HCT116 (cell line): ENCODE measurements at regions not wholly inside any gene's neighbourhood (a gene's known extent, or its start where the extent isn't known, plus 50 kb on each side); places are given as distances from the start of the nearest gene placed in this dataset.

Experiments used
- ATAC-seq: fragments of 200-7000 bp; cut with Tn5 transposase; 2 replicates; pipeline ENCODE4 v1.9.1; 2020; ENCODE audit warnings: mild to moderate bottlenecking, moderate library complexity
- BruUV-seq: library from RNA; stranded (reverse); fragments of 400-500 nt; replicated peaks from 2 replicates; lab custom pipeline; 2021; lab: Mats Ljungman, UMichigan
- CTCF ChIA-PET: fragments of 300-600 bp; sonication (Branson Sonifier 250); formaldehyde crosslinking; loops from one replicate; lab custom pipeline; 2021; ENCODE audit warnings: antibody characterized with exemption; lab: Charles Lee
- POLR2A ChIA-PET: fragments of 300-600, 350-600 bp; sonication (Branson Sonifier 250); formaldehyde crosslinking; loops from one replicate; lab custom pipeline; 2021; ENCODE audit warnings: antibody characterized with exemption; lab: Charles Lee
- RAD21 ChIA-PET, 2 experiments: fragments of 300-600 bp; sonication (Branson Sonifier 250); formaldehyde crosslinking; loops; one replicate each; lab custom pipeline; 2023; ENCODE audit warnings: low total read pairs in 2 of 2; ENCODE audit not compliant: uncharacterized antibody in 2 of 2, unreplicated experiment in 2 of 2, low non-redundant PET in 1 of 2; lab: Charles Lee
- DNase-seq: peaks from one replicate; pipeline ENCODE4 v3.0.0-alpha.2; 2010; ENCODE audit warnings: low read depth, low spot score
- H2AFZ ChIP-seq: fragments of 200-600 bp; shearing (Covaris generic), sonication (generic); 2 replicates; pipeline ENCODE4 v1.6.1; 2017; ENCODE audit warnings: low read depth, mixed run types, mixed read lengths, antibody characterized with exemption, low read length; ENCODE audit not compliant: poor library complexity, severe bottlenecking
- H3K27ac ChIP-seq: 2 replicates; pipeline ENCODE4 v1.5.1; 2012; ENCODE audit warnings: low read depth, low read length
- H3K27me3 ChIP-seq: fragments of 200-600 bp; sonication (generic); 2 replicates; pipeline ENCODE4 v1.6.1; 2016; ENCODE audit warnings: mixed run types, low read length, mixed read lengths; ENCODE audit not compliant: insufficient read depth
- H3K36me3 ChIP-seq, 2 experiments: fragments of 200-500 bp in 1 of 2; fragments of 200-600 bp in 1 of 2; sonication (Bioruptor generic) in 1 of 2; sonication (generic) in 1 of 2; 2 replicates each; pipeline versions ENCODE4 v1.5.1 to v1.6.1; 2014 to 2016; ENCODE audit warnings: low read length in 2 of 2, inconsistent platforms in 1 of 2, mixed read lengths in 1 of 2, mixed run types in 1 of 2; ENCODE audit not compliant: insufficient read depth in 2 of 2, control insufficient read depth in 1 of 2
- H3K4me1 ChIP-seq, 2 experiments: fragments of 200-600 bp in 1 of 2; sonication (generic) in 1 of 2; 2 replicates each; pipeline versions ENCODE4 v1.5.1 to v1.6.1; 2012 to 2017; ENCODE audit warnings: low read length in 2 of 2, inconsistent platforms in 1 of 2, mild to moderate bottlenecking in 1 of 2, mixed read lengths in 1 of 2, mixed run types in 1 of 2, moderate library complexity in 1 of 2; ENCODE audit not compliant: insufficient read depth in 2 of 2, control insufficient read depth in 1 of 2
- H3K4me2 ChIP-seq: fragments of 200-600 bp; sonication (generic); 2 replicates; pipeline ENCODE4 v1.6.1; 2017; ENCODE audit warnings: mixed run types, low read length, mixed read lengths
- H3K4me3 ChIP-seq, 2 experiments: fragments of 200-600 bp in 1 of 2; sonication (generic) in 1 of 2; replicated peaks in 1 of 2; 2 replicates each; pipeline ENCODE4 v1.5.1; 2011 to 2016; ENCODE audit warnings: low read length in 2 of 2, control low read depth in 1 of 2, low read depth in 1 of 2, mild to moderate bottlenecking in 1 of 2, mixed read lengths in 1 of 2, mixed run types in 1 of 2
- H3K79me2 ChIP-seq: fragments of 200-600 bp; sonication (generic); 2 replicates; pipeline ENCODE4 v1.6.1; 2017; ENCODE audit warnings: mild to moderate bottlenecking, mixed run types, low read length, moderate library complexity, mixed read lengths; ENCODE audit not compliant: insufficient read depth
- H3K9ac ChIP-seq: fragments of 200-600 bp; sonication (generic); 2 replicates; pipeline ENCODE4 v1.6.1; 2016; ENCODE audit warnings: low read length, mixed read lengths
- H3K9me2 ChIP-seq: fragments of 200-600 bp; sonication (generic), shearing (Covaris generic); 2 replicates; pipeline ENCODE4 v1.6.1; 2017; ENCODE audit warnings: mixed run types, mild to moderate bottlenecking, moderate library complexity; ENCODE audit not compliant: insufficient read depth
- H3K9me3 ChIP-seq, 2 experiments: fragments of 200-500 bp in 1 of 2; fragments of 200-600 bp in 1 of 2; sonication (Bioruptor generic) in 1 of 2; sonication (generic) in 1 of 2; 2 replicates each; pipeline ENCODE4 v1.6.1; 2014 to 2017; ENCODE audit warnings: low read length in 2 of 2, mixed read lengths in 2 of 2, inconsistent platforms in 1 of 2, low read depth in 1 of 2, mild to moderate bottlenecking in 1 of 2, mixed run types in 1 of 2, moderate library complexity in 1 of 2; ENCODE audit not compliant: control insufficient read depth in 1 of 2, insufficient read depth in 1 of 2
- H4K20me1 ChIP-seq: fragments of 200-600 bp; sonication (generic), shearing (Covaris generic); 2 replicates; pipeline ENCODE4 v1.6.1; 2017; ENCODE audit warnings: mixed run types, mild to moderate bottlenecking, moderate library complexity; ENCODE audit not compliant: insufficient read depth
- ATF3 ChIP-seq: IDR thresholded peaks from 2 replicates; pipeline ENCODE4 v1.6.1; 2012
- CBX3 ChIP-seq: IDR thresholded peaks from 2 replicates; pipeline ENCODE4 v1.6.1; 2012; ENCODE audit warnings: low read depth
- CEBPB ChIP-seq: IDR thresholded peaks from 2 replicates; pipeline ENCODE4 v1.6.1; 2012; ENCODE audit warnings: low read depth
- CTCF ChIP-seq, 3 experiments: fragments of 200-600 bp in 1 of 3; sonication (generic) in 1 of 3; IDR thresholded peaks in 2 of 3; conservative IDR thresholded peaks in 1 of 3; 2 replicates each; pipeline ENCODE4 v1.5.1; 2012 to 2017; ENCODE audit warnings: low read depth in 2 of 3, low read length in 2 of 3, antibody characterized with exemption in 1 of 3, borderline replicate concordance in 1 of 3, control low read depth in 1 of 3, mild to moderate bottlenecking in 1 of 3, mixed read lengths in 1 of 3, mixed run types in 1 of 3, moderate library complexity in 1 of 3; ENCODE audit not compliant: insufficient read depth in 1 of 3
- EGR1 ChIP-seq: IDR thresholded peaks from 2 replicates; pipeline ENCODE4 v1.6.1; 2012; ENCODE audit warnings: low read depth
- EZH2 ChIP-seq: fragments of 200-600 bp; sonication (generic); IDR thresholded peaks from 2 replicates; pipeline ENCODE4 v1.6.1; 2017; ENCODE audit warnings: antibody characterized with exemption, mixed run types
- FOSL1 ChIP-seq: IDR thresholded peaks from 2 replicates; pipeline ENCODE4 v1.6.1; 2012; ENCODE audit warnings: low read depth
- JUND ChIP-seq: IDR thresholded peaks from 2 replicates; pipeline ENCODE4 v1.6.1; 2012
- MAX ChIP-seq: IDR thresholded peaks from 2 replicates; pipeline ENCODE4 v1.6.1; 2012
- POLR2A ChIP-seq: IDR thresholded peaks from 2 replicates; pipeline ENCODE4 v1.7.0; 2011; ENCODE audit warnings: borderline replicate concordance; ENCODE audit not compliant: insufficient read depth, insufficient read length; ENCODE audit errors: extremely low read depth
- POLR2AphosphoS5 ChIP-seq: IDR thresholded peaks from 2 replicates; pipeline ENCODE4 v1.6.1; 2011; ENCODE audit warnings: mild to moderate bottlenecking, low read depth, low read length, moderate library complexity
- RAD21 ChIP-seq: IDR thresholded peaks from 2 replicates; pipeline ENCODE4 v1.6.1; 2012; ENCODE audit warnings: low read depth, mild to moderate bottlenecking
- SIN3A ChIP-seq: IDR thresholded peaks from 2 replicates; pipeline ENCODE4 v1.6.1; 2012; ENCODE audit warnings: low read depth
- SP1 ChIP-seq: IDR thresholded peaks from 2 replicates; pipeline ENCODE4 v1.6.1; 2012; ENCODE audit warnings: low read depth
- SRF ChIP-seq: IDR thresholded peaks from 2 replicates; pipeline ENCODE4 v1.6.1; 2012; ENCODE audit warnings: low read depth
- TCF7L2 ChIP-seq: IDR thresholded peaks from 2 replicates; pipeline ENCODE4 v1.7.0; 2011; ENCODE audit warnings: borderline replicate concordance, inconsistent platforms; ENCODE audit not compliant: insufficient read depth, insufficient read length; ENCODE audit errors: extremely low read depth
- ZBTB33 ChIP-seq: IDR thresholded peaks from 2 replicates; pipeline ENCODE4 v1.6.1; 2011; ENCODE audit warnings: mild to moderate bottlenecking, low read length, moderate library complexity; ENCODE audit not compliant: insufficient replicate concordance; ENCODE audit errors: extremely low read depth
- ZFX ChIP-seq: fragments of 450-650 bp; IDR thresholded peaks from 2 replicates; pipeline ENCODE4 v1.6.1; 2017
- ZNF274 ChIP-seq: fragments of 200-500 bp; sonication (Bioruptor generic); IDR thresholded peaks from 2 replicates; pipeline ENCODE4 v1.6.1; 2014; ENCODE audit warnings: mild to moderate bottlenecking, low read depth, low read length, inconsistent platforms
- intact Hi-C: fragments of 100-400 bp; cut with micrococcal nuclease; formaldehyde crosslinking; loops from 2 replicates; pipeline ENCODE4 v1.10.0; 2022

GRCh38 chrX:95885074-95885473 is 799.6 kb upstream of the DIAPH2 start:
- Histone ChIP-seq H3K4me3 (no peak overlapping the region), H3K79me2 (no peaks in the 10 kb centered on the region), H3K27ac (no peak overlapping the region), H3K9ac (no peak overlapping the region), H3K9me3 (no peaks in the 10 kb centered on the region), H3K4me2 (no peak overlapping the region)
- intact Hi-C loops = no loop called here
- RAD21 ChIA-PET = no interaction called here
- no TSS peak for BruUV-seq
- no peak for ATAC-seq
- DNase-seq = no peak
- TF ChIP-seq CBX3 = no peak
- TF ChIP-seq RAD21 = no peak
- no peak for TF ChIP-seq POLR2A
- no peak for TF ChIP-seq POLR2AphosphoS5
- TF ChIP-seq CEBPB = no peak
- TF ChIP-seq ZNF274 = no peak
- TF ChIP-seq ATF3 = no peak
- TF ChIP-seq EZH2 = no peak
- TF ChIP-seq SRF = no peak
- TF ChIP-seq SIN3A = no peak
- no peak for TF ChIP-seq ZBTB33
- TF ChIP-seq JUND = no peak
- TF ChIP-seq FOSL1 = no peak
- TF ChIP-seq MAX = no peak
- TF ChIP-seq TCF7L2 = no peak
- no peak for TF ChIP-seq SP1
- TF ChIP-seq CTCF (IDR thresholded peaks at IDR 0.05 in 2 of 3, conservative IDR thresholded peaks at IDR 0.05 in 1 of 3; ENCODE audit: borderline replicate concordance in 1 of 3, insufficient read depth in 1 of 3, low read depth in 2 of 3, low read length in 2 of 3) = no peak
- TF ChIP-seq EGR1 = no peak
- no peak for TF ChIP-seq ZFX
- TF ChIP-seq, all 23 proteins: peak for 0
- CTCF ChIA-PET = no interaction called here
- Histone ChIP-seq H3K9me2 (no peaks in the 10 kb centered on the region), H2AFZ (no peak overlapping the region), H3K27me3 (no peaks in the 10 kb centered on the region), H3K36me3 (no peaks in the 10 kb centered on the region), H3K4me1 (no peaks in the 10 kb centered on the region), H4K20me1 (no peaks in the 10 kb centered on the region)
- POLR2A ChIA-PET = no interaction called here
